SJCRH30 (cell line): ENCODE measurements at regions not wholly inside any gene's neighbourhood (a gene's known extent, or its start where the extent isn't known, plus 50 kb on each side); places are given as distances from the start of the nearest gene placed in this dataset.
"Not testable (repeated sequence)": the region's sequence is repeated elsewhere in the genome, so short reads cannot be mapped to it uniquely, and the experiment has no call there.

Experiments
- DNase-seq, 2 experiments: peaks; one replicate each; pipeline ENCODE4 v3.0.0-alpha.2; 2015 to 2020
- H3K27ac ChIP-seq: fragments of 250-450 bp; sonication (Bioruptor Pico); 2 replicates; pipeline ENCODE4 v1.5.1; 2020; ENCODE audit warnings: mild to moderate bottlenecking, moderate library complexity
- H3K27me3 ChIP-seq: fragments of 250-450 bp; sonication (Bioruptor Pico); 2 replicates; pipeline ENCODE4 v1.5.1; 2020; ENCODE audit warnings: mild to moderate bottlenecking, moderate library complexity
- H3K36me3 ChIP-seq: fragments of 250-450 bp; sonication (Bioruptor Pico); 2 replicates; pipeline ENCODE4 v1.5.1; 2020; ENCODE audit warnings: mild to moderate bottlenecking, moderate library complexity
- H3K4me1 ChIP-seq: fragments of 250-450 bp; sonication (Bioruptor Pico); 2 replicates; pipeline ENCODE4 v1.5.1; 2020; ENCODE audit warnings: mild to moderate bottlenecking, moderate library complexity
- H3K4me3 ChIP-seq: fragments of 250-450 bp; sonication (Bioruptor Pico); 2 replicates; pipeline ENCODE4 v1.5.1; 2020; ENCODE audit warnings: mild to moderate bottlenecking, moderate library complexity
- H3K9me3 ChIP-seq: fragments of 250-450 bp; sonication (Bioruptor Pico); replicated peaks from 2 replicates; pipeline ENCODE4 v1.5.1; 2020; ENCODE audit warnings: mild to moderate bottlenecking, moderate library complexity

GRCh38 chr1:147414505-147415163 is 126.7 kb upstream of the BCL9 start:
- Histone ChIP-seq H3K36me3 (no peaks in the 10 kb centered on the region), H3K4me3 (no peak overlapping the region), H3K9me3 (no peaks in the 10 kb centered on the region), H3K4me1 (no peaks in the 10 kb centered on the region), H3K27me3 (no peaks in the 10 kb centered on the region), H3K27ac (no peak overlapping the region)
- no peak for DNase-seq

- no peak for DNase-seq
- Histone ChIP-seq H3K9me3 (no peaks in the 10 kb centered on the region), H3K27me3 (no peaks in the 10 kb centered on the region), H3K36me3 (no peaks in the 10 kb centered on the region), H3K4me1 (no peaks in the 10 kb centered on the region), H3K4me3 (no peak overlapping the region), H3K27ac (no peak overlapping the region)
Observed at GRCh38 chr1:147417024-147417423, 124.3 kb upstream of the BCL9 start.

- H3K27ac ChIP-seq = not testable (repeated sequence)
Observed at GRCh38 chr1:147423100-147423827, 118.0 kb upstream of the BCL9 start.

GRCh38 chr1:147434921-147435320 is 106.4 kb upstream of the BCL9 start:
- Histone ChIP-seq H3K27ac (peak overlapping the region; percentile 77), H3K4me3 (no peak overlapping the region), H3K27me3 (no peaks in the 10 kb centered on the region), H3K9me3 (no peaks in the 10 kb centered on the region), H3K4me1 (peaks cover 18% of the 10 kb centered on the region; the same call in 1 of the 2 replicates), H3K36me3 (no peaks in the 10 kb centered on the region)
- DNase-seq = peak; percentile 82 to 88

More at GRCh38 chr1:147423100-147423827, 118.0 kb upstream of the BCL9 start:
- H3K36me3 ChIP-seq, H3K4me1 ChIP-seq, H3K9me3 ChIP-seq, H3K27me3 ChIP-seq: not testable (repeated sequence)
- H3K4me3 ChIP-seq = peak overlapping the region; percentile 49
- DNase-seq = peak in 1 of 2 experiments; percentile 2

- Histone ChIP-seq H3K4me3 (no peak overlapping the region), H3K36me3 (no peaks in the 10 kb centered on the region), H3K27ac (no peak overlapping the region), H3K27me3 (no peaks in the 10 kb centered on the region), H3K4me1 (no peaks in the 10 kb centered on the region), H3K9me3 (0 out of 2 replicates have a peak, but pooled peaks cover 4% of the 10 kb centered on the region)
- DNase-seq = no peak
Observed at GRCh38 chr1:147444381-147444780, 96.9 kb upstream of the BCL9 start.

- Histone ChIP-seq H3K36me3 (no peaks in the 10 kb centered on the region), H3K4me1 (no peaks in the 10 kb centered on the region), H3K27ac (no peak overlapping the region), H3K9me3 (no peaks in the 10 kb centered on the region), H3K4me3 (no peak overlapping the region), H3K27me3 (no peaks in the 10 kb centered on the region)
- no peak for DNase-seq
Observed at GRCh38 chr1:147451628-147452027, 89.7 kb upstream of the BCL9 start.

- H3K27me3 ChIP-seq = no peaks in the 10 kb centered on the region
- H3K27ac ChIP-seq = no peak overlapping the region
- DNase-seq = no peak
- H3K4me1 ChIP-seq = no peaks in the 10 kb centered on the region
- H3K4me3 ChIP-seq = no peak overlapping the region
- H3K36me3 ChIP-seq = no peaks in the 10 kb centered on the region
- H3K9me3 ChIP-seq = no peaks in the 10 kb centered on the region
Observed at GRCh38 chr1:147452809-147453208, 88.5 kb upstream of the BCL9 start.

- H3K36me3 ChIP-seq = no peaks in the 10 kb centered on the region
Observed at GRCh38 chr1:147463022-147463421, 78.3 kb upstream of the BCL9 start.

GRCh38 chr1:147466543-147466942 is 74.8 kb upstream of the BCL9 start:
- no peak for DNase-seq
- Histone ChIP-seq H3K9me3 (no peaks in the 10 kb centered on the region), H3K36me3 (no peaks in the 10 kb centered on the region), H3K4me3 (no peak overlapping the region), H3K27me3 (no peaks in the 10 kb centered on the region), H3K27ac (no peak overlapping the region), H3K4me1 (no peaks in the 10 kb centered on the region)

More at GRCh38 chr1:147463022-147463421, 78.3 kb upstream of the BCL9 start:
- Histone ChIP-seq H3K4me1 (no peaks in the 10 kb centered on the region), H3K27ac (no peak overlapping the region), H3K9me3 (no peaks in the 10 kb centered on the region), H3K4me3 (no peak overlapping the region), H3K27me3 (no peaks in the 10 kb centered on the region)
- no peak for DNase-seq

- no peaks in the 10 kb centered on the region for H3K9me3 ChIP-seq
- H3K27ac ChIP-seq = no peak overlapping the region
- no peaks in the 10 kb centered on the region for H3K4me1 ChIP-seq
- H3K4me3 ChIP-seq = no peak overlapping the region
- no peaks in the 10 kb centered on the region for H3K36me3 ChIP-seq
- no peaks in the 10 kb centered on the region for H3K27me3 ChIP-seq
- DNase-seq = no peak
Observed at GRCh38 chr1:147470079-147470478, 71.2 kb upstream of the BCL9 start.

- Histone ChIP-seq H3K9me3 (no peaks in the 10 kb centered on the region), H3K4me1 (no peaks in the 10 kb centered on the region), H3K27me3 (no peaks in the 10 kb centered on the region), H3K4me3 (no peak overlapping the region), H3K27ac (no peak overlapping the region), H3K36me3 (no peaks in the 10 kb centered on the region)
- DNase-seq = no peak
Observed at GRCh38 chr1:147472489-147472888, 68.8 kb upstream of the BCL9 start.

- Histone ChIP-seq H3K27ac (no peak overlapping the region), H3K36me3 (no peaks in the 10 kb centered on the region), H3K27me3 (no peaks in the 10 kb centered on the region), H3K9me3 (no peaks in the 10 kb centered on the region), H3K4me3 (no peak overlapping the region), H3K4me1 (no peaks in the 10 kb centered on the region)
- DNase-seq = no peak
Observed at GRCh38 chr1:147472966-147473732, 68.2 kb upstream of the BCL9 start.

GRCh38 chr1:147473733-147474049 is 67.6 kb upstream of the BCL9 start:
- H3K4me3 ChIP-seq = no peak overlapping the region
- no peak overlapping the region for H3K27ac ChIP-seq
- no peaks in the 10 kb centered on the region for H3K9me3 ChIP-seq
- no peaks in the 10 kb centered on the region for H3K4me1 ChIP-seq
- no peaks in the 10 kb centered on the region for H3K36me3 ChIP-seq
- no peak for DNase-seq
- no peaks in the 10 kb centered on the region for H3K27me3 ChIP-seq

- Histone ChIP-seq H3K4me3 (no peak overlapping the region), H3K9me3 (no peaks in the 10 kb centered on the region)
Observed at GRCh38 chr1:147475488-147475887, 65.8 kb upstream of the BCL9 start.

GRCh38 chr1:147478521-147478920 is 62.8 kb upstream of the BCL9 start:
- H3K4me1 ChIP-seq = no peaks in the 10 kb centered on the region
- no peak overlapping the region for H3K4me3 ChIP-seq
- no peaks in the 10 kb centered on the region for H3K36me3 ChIP-seq
- H3K27me3 ChIP-seq = no peaks in the 10 kb centered on the region
- H3K9me3 ChIP-seq = no peaks in the 10 kb centered on the region
- no peak for DNase-seq
- H3K27ac ChIP-seq = no peak overlapping the region

More at GRCh38 chr1:147475488-147475887, 65.8 kb upstream of the BCL9 start:
- Histone ChIP-seq H3K27ac (no peak overlapping the region), H3K4me1 (no peaks in the 10 kb centered on the region), H3K36me3 (no peaks in the 10 kb centered on the region), H3K27me3 (no peaks in the 10 kb centered on the region)
- DNase-seq = no peak
